Lower leg skin (tissue), 3 donors: ENCODE measurements at regions not wholly inside any gene's neighbourhood (a gene's known extent, or its start where the extent isn't known, plus 50 kb on each side); places are given as distances from the start of the nearest gene placed in this dataset.

ENCODE experiments used
- POLR2A ChIP-seq, 2 donors: fragments of 450-650 bp; IDR thresholded peaks; one replicate each; pipeline ENCODE4 v1.6.1; 2016 to 2017; ENCODE audit warnings: antibody characterized with exemption in 2 of 2, mild to moderate bottlenecking in 1 of 2, moderate library complexity in 1 of 2
- TF ChIP-seq, protein P1 (sequence below), 3 donors: fragments of 450-650 bp; IDR thresholded peaks; one replicate each; pipeline ENCODE4 v1.5.1; 2016; ENCODE audit warnings: antibody characterized with exemption in 3 of 3, mild to moderate bottlenecking in 3 of 3, moderate library complexity in 2 of 3

DNA sequence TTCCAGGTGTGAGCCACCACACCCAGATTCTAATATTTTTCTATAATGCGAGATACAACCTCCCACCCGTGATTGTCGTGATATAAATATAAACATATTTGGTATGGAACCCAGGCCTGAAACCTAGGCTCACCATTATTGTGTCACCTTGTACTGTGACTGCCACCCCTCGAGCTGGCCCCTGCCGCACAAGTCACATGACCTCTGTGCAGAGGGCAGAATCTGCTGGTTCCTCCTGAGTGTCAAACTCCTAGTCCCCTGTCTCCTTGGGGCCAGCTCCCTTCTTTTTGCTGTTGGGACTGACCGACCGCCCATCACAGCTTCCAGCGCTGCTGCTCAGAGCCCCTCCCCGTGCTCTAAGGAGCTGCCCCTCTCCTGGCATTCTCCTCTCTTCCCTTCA is 86.4 kb downstream of the RSPH3 start:
- TF ChIP-seq, protein P1, sequence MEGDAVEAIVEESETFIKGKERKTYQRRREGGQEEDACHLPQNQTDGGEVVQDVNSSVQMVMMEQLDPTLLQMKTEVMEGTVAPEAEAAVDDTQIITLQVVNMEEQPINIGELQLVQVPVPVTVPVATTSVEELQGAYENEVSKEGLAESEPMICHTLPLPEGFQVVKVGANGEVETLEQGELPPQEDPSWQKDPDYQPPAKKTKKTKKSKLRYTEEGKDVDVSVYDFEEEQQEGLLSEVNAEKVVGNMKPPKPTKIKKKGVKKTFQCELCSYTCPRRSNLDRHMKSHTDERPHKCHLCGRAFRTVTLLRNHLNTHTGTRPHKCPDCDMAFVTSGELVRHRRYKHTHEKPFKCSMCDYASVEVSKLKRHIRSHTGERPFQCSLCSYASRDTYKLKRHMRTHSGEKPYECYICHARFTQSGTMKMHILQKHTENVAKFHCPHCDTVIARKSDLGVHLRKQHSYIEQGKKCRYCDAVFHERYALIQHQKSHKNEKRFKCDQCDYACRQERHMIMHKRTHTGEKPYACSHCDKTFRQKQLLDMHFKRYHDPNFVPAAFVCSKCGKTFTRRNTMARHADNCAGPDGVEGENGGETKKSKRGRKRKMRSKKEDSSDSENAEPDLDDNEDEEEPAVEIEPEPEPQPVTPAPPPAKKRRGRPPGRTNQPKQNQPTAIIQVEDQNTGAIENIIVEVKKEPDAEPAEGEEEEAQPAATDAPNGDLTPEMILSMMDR (IDR thresholded peaks at IDR 0.05): no peak
- no peak for TF ChIP-seq POLR2A (IDR thresholded peaks at IDR 0.05)
